Stomach (tissue), 4 donors: ENCODE measurements at regions not wholly inside any gene's neighbourhood (a gene's known extent, or its start where the extent isn't known, plus 50 kb on each side); places are given as distances from the start of the nearest gene placed in this dataset.

ENCODE experiments used
- POLR2A ChIP-seq, 4 donors: fragments of 450-650 bp; IDR thresholded peaks; one replicate each; pipeline ENCODE4 v1.6.1; 2016; ENCODE audit warnings: antibody characterized with exemption in 4 of 4, control low read depth in 2 of 4, mild to moderate bottlenecking in 1 of 4, moderate library complexity in 1 of 4
- POLR2AphosphoS5 ChIP-seq, 3 donors: sonication (generic); formaldehyde crosslinking; IDR thresholded peaks; one replicate each; pipeline ENCODE4 v1.6.1; 2016; ENCODE audit warnings: antibody characterized with exemption in 3 of 3
- TF ChIP-seq, protein P1 (sequence below), 7 experiments: fragments of 450-650 bp in 4 of 7; fragments of 200-600 bp in 3 of 7; sonication (generic) in 3 of 7; IDR thresholded peaks; one replicate each; pipeline ENCODE4 v1.5.1; 2016 to 2019; ENCODE audit warnings: antibody characterized with exemption in 7 of 7, control low read depth in 2 of 7, mild to moderate bottlenecking in 1 of 7

DNA sequence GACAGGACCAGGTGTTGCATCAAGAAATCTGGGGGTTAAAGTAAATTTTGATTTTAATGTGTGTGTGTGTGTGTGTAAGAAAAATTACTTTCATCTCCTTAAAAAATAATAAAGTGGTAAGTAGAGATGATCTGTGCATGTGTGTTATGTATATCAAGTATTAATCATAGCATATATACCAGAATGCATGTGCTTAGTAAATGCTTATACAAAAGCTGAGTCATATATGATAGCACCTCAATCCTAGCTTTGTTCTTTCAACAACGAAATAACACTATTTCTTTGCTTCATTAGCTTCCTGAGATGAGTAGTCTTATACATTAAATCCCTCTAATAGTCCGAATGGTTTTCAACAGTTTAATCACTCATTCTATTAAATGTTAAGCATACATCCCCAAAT lies 899.6 kb upstream of the ANO3 start:
- no peak for TF ChIP-seq POLR2AphosphoS5 (IDR thresholded peaks at IDR 0.05)
- TF ChIP-seq POLR2A (IDR thresholded peaks at IDR 0.05), result no peak
- TF ChIP-seq, protein P1, sequence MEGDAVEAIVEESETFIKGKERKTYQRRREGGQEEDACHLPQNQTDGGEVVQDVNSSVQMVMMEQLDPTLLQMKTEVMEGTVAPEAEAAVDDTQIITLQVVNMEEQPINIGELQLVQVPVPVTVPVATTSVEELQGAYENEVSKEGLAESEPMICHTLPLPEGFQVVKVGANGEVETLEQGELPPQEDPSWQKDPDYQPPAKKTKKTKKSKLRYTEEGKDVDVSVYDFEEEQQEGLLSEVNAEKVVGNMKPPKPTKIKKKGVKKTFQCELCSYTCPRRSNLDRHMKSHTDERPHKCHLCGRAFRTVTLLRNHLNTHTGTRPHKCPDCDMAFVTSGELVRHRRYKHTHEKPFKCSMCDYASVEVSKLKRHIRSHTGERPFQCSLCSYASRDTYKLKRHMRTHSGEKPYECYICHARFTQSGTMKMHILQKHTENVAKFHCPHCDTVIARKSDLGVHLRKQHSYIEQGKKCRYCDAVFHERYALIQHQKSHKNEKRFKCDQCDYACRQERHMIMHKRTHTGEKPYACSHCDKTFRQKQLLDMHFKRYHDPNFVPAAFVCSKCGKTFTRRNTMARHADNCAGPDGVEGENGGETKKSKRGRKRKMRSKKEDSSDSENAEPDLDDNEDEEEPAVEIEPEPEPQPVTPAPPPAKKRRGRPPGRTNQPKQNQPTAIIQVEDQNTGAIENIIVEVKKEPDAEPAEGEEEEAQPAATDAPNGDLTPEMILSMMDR (IDR thresholded peaks at IDR 0.05), result no peak
